ENCODE measurements at regions not wholly inside any gene's neighbourhood (a gene's known extent, or its start where the extent isn't known, plus 50 kb on each side); places are given as distances from the start of the nearest gene placed in this dataset.

- Histone ChIP-seq H3K36me3 (ENCODE audit: insufficient read depth, low read length) (no peaks in the 10 kb centered on the region), H3K27ac (ENCODE audit: low read length) (no peak overlapping the region), H3K79me2 (ENCODE audit: low read length) (no peaks in the 10 kb centered on the region), H3K4me1 (ENCODE audit: low read length) (no peaks in the 10 kb centered on the region), H3K9me2 (replicated peaks; ENCODE audit: insufficient read depth, low read length) (no peaks in the 10 kb centered on the region), H3K27me3 (ENCODE audit: low read length) (no peaks in the 10 kb centered on the region), H3K9me3 (ENCODE audit: low read length) (peaks cover 4% of the 10 kb centered on the region; the same call in 1 of the 2 replicates), H2AFZ (ENCODE audit: low read length) (no peak overlapping the region), H3K4me2 (ENCODE audit: low read depth, low read length, poor library complexity, severe bottlenecking) (no peak overlapping the region), H4K20me1 (ENCODE audit: insufficient read depth, low read depth, low read length) (no peaks in the 10 kb centered on the region), H3K4me3 (ENCODE audit: low read length) (no peak overlapping the region), H3K9ac (ENCODE audit: low read length) (no peak overlapping the region)
- no peak for DNase-seq
These were observed 155.4 kb upstream of the FOXF1 start for GRCh38 chr16:86354641-86355513.

- H2AFZ ChIP-seq (ENCODE audit: low read length) = no peak overlapping the region
- H3K27ac ChIP-seq (ENCODE audit: low read length) = no peak overlapping the region
- DNase-seq = no peak
- H4K20me1 ChIP-seq (ENCODE audit: insufficient read depth, low read depth, low read length) = no peaks in the 10 kb centered on the region
- no peaks in the 10 kb centered on the region for H3K27me3 ChIP-seq (ENCODE audit: low read length)
- no peak overlapping the region for H3K4me3 ChIP-seq (ENCODE audit: low read length)
- no peaks in the 10 kb centered on the region for H3K4me1 ChIP-seq (ENCODE audit: low read length)
- no peaks in the 10 kb centered on the region for H3K79me2 ChIP-seq (ENCODE audit: low read length)
- H3K9me2 ChIP-seq (replicated peaks; ENCODE audit: insufficient read depth, low read length) = no peaks in the 10 kb centered on the region
- no peak overlapping the region for H3K4me2 ChIP-seq (ENCODE audit: low read depth, low read length, poor library complexity, severe bottlenecking)
- H3K9me3 ChIP-seq (ENCODE audit: low read length) = peaks cover 4% of the 10 kb centered on the region; the same call in 1 of the 2 replicates
- H3K36me3 ChIP-seq (ENCODE audit: insufficient read depth, low read length) = no peaks in the 10 kb centered on the region
- no peak overlapping the region for H3K9ac ChIP-seq (ENCODE audit: low read length)
These were observed 154.8 kb upstream of the FOXF1 start for GRCh38 chr16:86355531-86355930.

- no peak for DNase-seq
- no peak overlapping the region for H3K27ac ChIP-seq (ENCODE audit: low read length)
- no peak overlapping the region for H3K4me2 ChIP-seq (ENCODE audit: low read depth, low read length, poor library complexity, severe bottlenecking)
- H3K9me2 ChIP-seq (replicated peaks; ENCODE audit: insufficient read depth, low read length) = no peaks in the 10 kb centered on the region
- no peaks in the 10 kb centered on the region for H3K4me1 ChIP-seq (ENCODE audit: low read length)
- H2AFZ ChIP-seq (ENCODE audit: low read length) = no peak overlapping the region
- H4K20me1 ChIP-seq (ENCODE audit: insufficient read depth, low read depth, low read length) = no peaks in the 10 kb centered on the region
- H3K36me3 ChIP-seq (ENCODE audit: insufficient read depth, low read length) = no peaks in the 10 kb centered on the region
- H3K4me3 ChIP-seq (ENCODE audit: low read length) = no peak overlapping the region
- peaks cover 4% of the 10 kb centered on the region; the same call in 1 of the 2 replicates for H3K9me3 ChIP-seq (ENCODE audit: low read length)
- no peaks in the 10 kb centered on the region for H3K27me3 ChIP-seq (ENCODE audit: low read length)
- no peak overlapping the region for H3K9ac ChIP-seq (ENCODE audit: low read length)
- no peaks in the 10 kb centered on the region for H3K79me2 ChIP-seq (ENCODE audit: low read length)
These were observed 154.4 kb upstream of the FOXF1 start for GRCh38 chr16:86355951-86356350.

DNA sequence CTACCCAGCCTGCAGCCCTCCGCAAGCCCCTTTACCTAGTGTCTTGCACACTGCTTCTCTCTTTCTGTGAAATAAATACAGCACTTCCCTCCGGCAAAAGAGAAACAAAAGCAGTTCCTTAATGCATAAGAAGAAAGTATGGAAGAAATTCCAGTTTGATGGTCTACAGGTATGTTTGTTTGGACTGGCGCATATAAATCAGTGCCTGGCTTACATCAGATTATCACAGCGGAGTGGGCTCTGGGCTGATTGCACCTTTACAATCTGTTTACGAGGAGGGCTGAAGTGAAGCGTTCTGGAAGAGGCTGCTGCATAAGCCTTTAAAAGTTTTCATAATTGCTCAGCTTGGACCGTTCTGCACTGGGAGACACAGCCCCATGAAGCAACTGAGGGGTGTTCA lies 153.5 kb upstream of the FOXF1 start:
- peaks cover 4% of the 10 kb centered on the region; the same call in 1 of the 2 replicates for H3K9me3 ChIP-seq (ENCODE audit: low read length)
- no peak overlapping the region for H3K9ac ChIP-seq (ENCODE audit: low read length)

GRCh38 chr16:86357303-86357702 lies 153.0 kb upstream of the FOXF1 start:
- Histone ChIP-seq H3K9me3 (ENCODE audit: low read length) (peaks cover 4% of the 10 kb centered on the region; the same call in 1 of the 2 replicates), H3K4me1 (ENCODE audit: low read length) (no peaks in the 10 kb centered on the region), H3K4me2 (ENCODE audit: low read depth, low read length, poor library complexity, severe bottlenecking) (no peak overlapping the region), H2AFZ (ENCODE audit: low read length) (no peak overlapping the region), H3K27me3 (ENCODE audit: low read length) (no peaks in the 10 kb centered on the region), H3K9ac (ENCODE audit: low read length) (no peak overlapping the region), H3K9me2 (replicated peaks; ENCODE audit: insufficient read depth, low read length) (no peaks in the 10 kb centered on the region), H3K27ac (ENCODE audit: low read length) (no peak overlapping the region), H4K20me1 (ENCODE audit: insufficient read depth, low read depth, low read length) (no peaks in the 10 kb centered on the region), H3K36me3 (ENCODE audit: insufficient read depth, low read length) (no peaks in the 10 kb centered on the region), H3K4me3 (ENCODE audit: low read length) (no peak overlapping the region), H3K79me2 (ENCODE audit: low read length) (no peaks in the 10 kb centered on the region)
- DNase-seq = no peak

More for the DNA sequence above, 153.5 kb upstream of the FOXF1 start:
- Histone ChIP-seq H3K9me2 (replicated peaks; ENCODE audit: insufficient read depth, low read length) (no peaks in the 10 kb centered on the region), H3K4me2 (ENCODE audit: low read depth, low read length, poor library complexity, severe bottlenecking) (no peak overlapping the region), H3K4me1 (ENCODE audit: low read length) (no peaks in the 10 kb centered on the region), H3K4me3 (ENCODE audit: low read length) (no peak overlapping the region), H4K20me1 (ENCODE audit: insufficient read depth, low read depth, low read length) (no peaks in the 10 kb centered on the region), H2AFZ (ENCODE audit: low read length) (no peak overlapping the region), H3K79me2 (ENCODE audit: low read length) (no peaks in the 10 kb centered on the region), H3K36me3 (ENCODE audit: insufficient read depth, low read length) (no peaks in the 10 kb centered on the region), H3K27me3 (ENCODE audit: low read length) (no peaks in the 10 kb centered on the region), H3K27ac (ENCODE audit: low read length) (no peak overlapping the region)
- DNase-seq = no peak

DNA sequence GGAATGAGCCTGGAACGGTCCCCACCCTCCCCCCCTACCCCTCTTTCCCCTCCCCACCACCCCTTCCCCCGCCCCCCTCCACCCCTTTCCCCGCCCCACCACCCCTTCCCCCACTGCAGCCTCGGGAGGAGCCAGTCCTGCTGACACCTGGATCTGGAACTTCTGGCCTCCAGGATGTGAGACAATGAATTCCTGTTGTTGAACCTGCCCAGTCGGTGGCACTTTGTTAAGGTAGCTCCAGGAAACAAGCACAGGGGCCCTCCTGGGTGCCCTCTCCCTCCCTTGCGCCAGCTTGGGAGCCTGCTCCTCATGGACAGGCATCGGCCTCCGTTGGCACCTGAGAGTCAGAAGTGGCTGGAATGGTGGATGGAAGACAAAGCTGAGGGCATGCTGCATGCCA lies 152.4 kb upstream of the FOXF1 start:
- no peak overlapping the region for H3K4me2 ChIP-seq (ENCODE audit: low read depth, low read length, poor library complexity, severe bottlenecking)
- no peaks in the 10 kb centered on the region for H3K79me2 ChIP-seq (ENCODE audit: low read length)
- no peaks in the 10 kb centered on the region for H3K27me3 ChIP-seq (ENCODE audit: low read length)
- H3K4me1 ChIP-seq (ENCODE audit: low read length) = no peaks in the 10 kb centered on the region
- no peaks in the 10 kb centered on the region for H4K20me1 ChIP-seq (ENCODE audit: insufficient read depth, low read depth, low read length)
- H3K27ac ChIP-seq (ENCODE audit: low read length) = no peak overlapping the region
- H3K9me3 ChIP-seq (ENCODE audit: low read length) = peaks cover 4% of the 10 kb centered on the region; the same call in 1 of the 2 replicates
- DNase-seq = no peak
- H2AFZ ChIP-seq (ENCODE audit: low read length) = no peak overlapping the region
- H3K4me3 ChIP-seq (ENCODE audit: low read length) = no peak overlapping the region
- no peaks in the 10 kb centered on the region for H3K9me2 ChIP-seq (replicated peaks; ENCODE audit: insufficient read depth, low read length)
- no peak overlapping the region for H3K9ac ChIP-seq (ENCODE audit: low read length)
- H3K36me3 ChIP-seq (ENCODE audit: insufficient read depth, low read length) = no peaks in the 10 kb centered on the region

- H3K4me2 ChIP-seq (ENCODE audit: low read depth, low read length, poor library complexity, severe bottlenecking) = no peak overlapping the region
- no peak overlapping the region for H3K4me3 ChIP-seq (ENCODE audit: low read length)
- no peak overlapping the region for H2AFZ ChIP-seq (ENCODE audit: low read length)
- H3K9me3 ChIP-seq (ENCODE audit: low read length) = peaks cover 4% of the 10 kb centered on the region; the same call in 1 of the 2 replicates
- H3K36me3 ChIP-seq (ENCODE audit: insufficient read depth, low read length) = no peaks in the 10 kb centered on the region
- H3K9me2 ChIP-seq (replicated peaks; ENCODE audit: insufficient read depth, low read length) = no peaks in the 10 kb centered on the region
- no peaks in the 10 kb centered on the region for H4K20me1 ChIP-seq (ENCODE audit: insufficient read depth, low read depth, low read length)
- H3K4me1 ChIP-seq (ENCODE audit: low read length) = no peaks in the 10 kb centered on the region
- no peaks in the 10 kb centered on the region for H3K79me2 ChIP-seq (ENCODE audit: low read length)
- H3K27me3 ChIP-seq (ENCODE audit: low read length) = no peaks in the 10 kb centered on the region
- no peak overlapping the region for H3K27ac ChIP-seq (ENCODE audit: low read length)
- no peak overlapping the region for H3K9ac ChIP-seq (ENCODE audit: low read length)
- no peak for DNase-seq
These were observed 150.8 kb upstream of the FOXF1 start for GRCh38 chr16:86359571-86359970.

GRCh38 chr16:86362155-86362849 lies 148.0 kb upstream of the FOXF1 start:
- Histone ChIP-seq H3K4me2 (ENCODE audit: low read depth, low read length, poor library complexity, severe bottlenecking) (no peak overlapping the region), H3K9me3 (ENCODE audit: low read length) (no peaks in the 10 kb centered on the region), H3K79me2 (ENCODE audit: low read length) (no peaks in the 10 kb centered on the region), H3K27ac (ENCODE audit: low read length) (no peak overlapping the region), H3K9me2 (replicated peaks; ENCODE audit: insufficient read depth, low read length) (no peaks in the 10 kb centered on the region), H2AFZ (ENCODE audit: low read length) (no peak overlapping the region), H3K27me3 (ENCODE audit: low read length) (no peaks in the 10 kb centered on the region), H3K36me3 (ENCODE audit: insufficient read depth, low read length) (no peaks in the 10 kb centered on the region), H3K4me3 (ENCODE audit: low read length) (no peak overlapping the region), H3K4me1 (ENCODE audit: low read length) (no peaks in the 10 kb centered on the region), H3K9ac (ENCODE audit: low read length) (no peak overlapping the region), H4K20me1 (ENCODE audit: insufficient read depth, low read depth, low read length) (no peaks in the 10 kb centered on the region)
- no peak for DNase-seq
